ENCODE measurements at regions not wholly inside any gene's neighbourhood (a gene's known extent, or its start where the extent isn't known, plus 50 kb on each side); places are given as distances from the start of the nearest gene placed in this dataset.
"Not testable (repeated sequence)": the region's sequence is repeated elsewhere in the genome, so short reads cannot be mapped to it uniquely, and the experiment has no call there.

DNA sequence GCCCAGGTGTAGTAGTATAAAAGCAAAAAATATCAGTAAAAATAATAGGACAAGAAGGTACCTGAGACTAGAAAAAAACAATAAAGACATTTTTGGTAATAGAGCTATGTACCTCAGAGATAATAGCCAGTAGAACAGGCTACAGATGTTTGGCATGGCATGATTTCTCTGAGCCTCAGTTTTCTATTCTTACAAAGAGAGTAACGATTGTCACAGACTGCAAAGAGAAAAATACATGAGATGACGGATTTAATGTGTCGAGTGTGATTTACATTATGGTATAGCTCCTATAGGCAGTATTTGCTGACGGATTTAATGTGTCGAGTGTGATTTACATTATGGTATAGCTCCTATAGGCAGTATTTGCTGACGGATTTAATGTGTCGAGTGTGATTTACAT is 375.3 kb upstream of the NAALADL2 start:
- H3K79me2 ChIP-seq (ENCODE audit: control insufficient read depth in 1 of 2, insufficient read depth in 2 of 2, low read length in 2 of 2); H3K36me3 ChIP-seq (ENCODE audit: control insufficient read depth in 2 of 4, insufficient read depth in 4 of 4, low read length in 3 of 4); H2BK12ac ChIP-seq (ENCODE audit: low read depth, low read length); CTCF ChIA-PET (ENCODE audit: partially characterized antibody); H2BK120ac ChIP-seq (replicated peaks; ENCODE audit: low read depth, low read length); H3K9ac ChIP-seq (replicated peaks in 1 of 4; ENCODE audit: extremely low read depth in 1 of 4, low read depth in 3 of 4, low read length in 3 of 4); H3K4me2 ChIP-seq (ENCODE audit: insufficient read depth in 1 of 2, low read depth in 2 of 2, low read length in 2 of 2); H4K91ac ChIP-seq (replicated peaks; ENCODE audit: insufficient read length, low read length); H3K9me3 ChIP-seq (ENCODE audit: insufficient read depth in 2 of 2, low read depth in 1 of 2, low read length in 1 of 2); H3K79me1 ChIP-seq (ENCODE audit: low read depth, low read length); H3K14ac ChIP-seq (ENCODE audit: insufficient read length); H2BK5ac ChIP-seq (ENCODE audit: low read depth, low read length); H3K4ac ChIP-seq (replicated peaks; ENCODE audit: insufficient read length, low read depth, low read length); H4K5ac ChIP-seq (ENCODE audit: insufficient read length, low read depth, low read length); H3K4me3 ChIP-seq (ENCODE audit: extremely low read depth in 1 of 4, insufficient read depth in 2 of 4, low read depth in 3 of 4, low read length in 4 of 4); H3K4me1 ChIP-seq (replicated peaks in 1 of 4; ENCODE audit: control insufficient read depth in 3 of 4, insufficient read depth in 4 of 4, low read length in 3 of 4); H4K20me1 ChIP-seq (replicated peaks in 1 of 2; ENCODE audit: control insufficient read depth in 1 of 2, insufficient read depth in 2 of 2, low read length in 2 of 2); H3K27me3 ChIP-seq (replicated peaks in 1 of 4; ENCODE audit: control insufficient read depth in 3 of 4, extremely low read depth in 1 of 4, insufficient read depth in 3 of 4, low read length in 3 of 4); H3K18ac ChIP-seq (ENCODE audit: extremely low read depth, low read length); H3K23me2 ChIP-seq (ENCODE audit: low read depth, low read length); H2AK5ac ChIP-seq (ENCODE audit: low read depth, low read length); H3K56ac ChIP-seq (replicated peaks; ENCODE audit: insufficient read length, low read depth, low read length); DNase-seq (ENCODE audit: low read depth in 1 of 2, low spot score in 2 of 2); H4K8ac ChIP-seq (ENCODE audit: extremely low read depth, insufficient read depth, low read length); H2BK15ac ChIP-seq (ENCODE audit: low read length); H2BK20ac ChIP-seq (ENCODE audit: low read length); FAIRE-seq; H3K23ac ChIP-seq (ENCODE audit: insufficient read length); POLR2A ChIA-PET (ENCODE audit: partially characterized antibody); H3K27ac ChIP-seq (ENCODE audit: low read depth, low read length); H2AFZ ChIP-seq (ENCODE audit: low read length): not testable (repeated sequence)
- 90% methylated on average over 6 of the region's 7 CpGs; no CpG with 5 or more reads in 1 of the 2 experiments for WGBS, 2 experiments (ENCODE audit: extremely low coverage in 1 of 2, insufficient coverage in 1 of 2, insufficient read length in 1 of 2, insufficient replicate concordance in 2 of 2, low coverage in 1 of 2, low lambda C conversion rate in 2 of 2, missing lambda C conversion rate in 1 of 2)
